K562 (cell line): ENCODE measurements at regions not wholly inside any gene's neighbourhood (a gene's known extent, or its start where the extent isn't known, plus 50 kb on each side); places are given as distances from the start of the nearest gene placed in this dataset.

Source experiments
- ATAC-seq: fragments of 200-7000 bp; cut with Tn5 transposase; 3 replicates; pipeline ENCODE4 v1.9.1; 2020; ENCODE audit warnings: moderate library complexity
- BruUV-seq: library from RNA; stranded (reverse); fragments of 400-500 nt; replicated peaks from 2 replicates; lab custom pipeline; 2021; lab: Mats Ljungman, UMichigan
- CTCF ChIA-PET: fragments of 300-600 bp; formaldehyde crosslinking; extraction: SDS; loops from one replicate; lab custom pipeline; 2021; ENCODE audit warnings: low intra/inter-chr PET ratio; lab: Yijun Ruan, JAX
- POLR2A ChIA-PET: fragments of 300-600, 350-650 bp; sonication (Branson Sonifier 250); formaldehyde crosslinking; extraction: SDS; loops from one replicate; lab custom pipeline; 2021; ENCODE audit warnings: antibody characterized with exemption, inconsistent platforms; lab: Yijun Ruan, JAX
- DNase-seq, 4 experiments: peaks; one replicate each; pipeline versions ENCODE4 v3.0.0 to v3.0.0-alpha.2; 2011 to 2018; ENCODE audit warnings: low spot score in 3 of 4, mixed read lengths in 3 of 4; ENCODE audit errors: extremely low read depth in 1 of 4
- FAIRE-seq: peaks from 2 replicates; lab custom pipeline; 2011; peaks lifted over from hg19 to GRCh38; lab: Jason Lieb, UNC
- H2AFZ ChIP-seq: 2 replicates; pipeline ENCODE4 v1.6.0; 2011; ENCODE audit warnings: low read depth, low read length, control low read depth, inconsistent platforms
- H3K27ac ChIP-seq: fragments of 200-600 bp; 3 replicates; pipeline ENCODE4 v1.8.0; 2011; ENCODE audit warnings: low read depth, mild to moderate bottlenecking, control low read depth, inconsistent platforms, low read length, moderate library complexity, mixed read lengths; ENCODE audit errors: extremely low read depth
- H3K27me3 ChIP-seq, 2 experiments: fragments of 300-600 bp in 1 of 2; 2 replicates in 1 of 2; 3 replicates in 1 of 2; pipeline versions ENCODE4 v1.6.0 to v1.8.0; 2011; ENCODE audit warnings: inconsistent platforms in 2 of 2, low read length in 2 of 2, mild to moderate bottlenecking in 1 of 2, mixed read lengths in 1 of 2, moderate library complexity in 1 of 2; ENCODE audit not compliant: control insufficient read depth in 2 of 2, insufficient read depth in 2 of 2
- H3K36me3 ChIP-seq: fragments of 300-600 bp; 3 replicates; pipeline ENCODE4 v1.8.0; 2011; ENCODE audit warnings: mild to moderate bottlenecking, low read length, inconsistent platforms; ENCODE audit not compliant: control insufficient read depth, insufficient read depth
- H3K4me1 ChIP-seq, 2 experiments: fragments of 200-600 bp in 1 of 2; replicated peaks in 1 of 2; 2 replicates in 1 of 2; 3 replicates in 1 of 2; pipeline versions ENCODE4 v1.5.1 to v1.8.0; 2011; ENCODE audit warnings: inconsistent platforms in 2 of 2, low read length in 2 of 2, mild to moderate bottlenecking in 1 of 2, mixed read lengths in 1 of 2, moderate library complexity in 1 of 2; ENCODE audit not compliant: control insufficient read depth in 2 of 2, insufficient read depth in 2 of 2
- H3K4me2 ChIP-seq: 2 replicates; pipeline ENCODE4 v1.6.1; 2011; ENCODE audit warnings: low read length, control low read depth, inconsistent platforms, mixed read lengths; ENCODE audit not compliant: insufficient read depth
- H3K4me3 ChIP-seq: fragments of 200-600 bp; sonication (generic), shearing (Covaris generic); 2 replicates; pipeline ENCODE4 v1.5.1; 2016; ENCODE audit warnings: control low read depth, inconsistent platforms
- H3K79me2 ChIP-seq: fragments of 200-600 bp; 3 replicates; pipeline ENCODE4 v1.8.0; 2011; ENCODE audit warnings: low read length, inconsistent platforms; ENCODE audit not compliant: control insufficient read depth, insufficient read depth
- H3K9ac ChIP-seq, 2 experiments: 2 replicates each; pipeline versions ENCODE4 v1.6.0 to v1.6.1; 2011; ENCODE audit warnings: low read depth in 2 of 2, low read length in 2 of 2, control low read depth in 1 of 2, inconsistent platforms in 1 of 2, mild to moderate bottlenecking in 1 of 2, mixed read lengths in 1 of 2; ENCODE audit not compliant: insufficient read depth in 1 of 2
- H3K9me1 ChIP-seq: one replicate; pipeline ENCODE4 v1.6.0; 2011; ENCODE audit warnings: inconsistent platforms, mild to moderate bottlenecking, low read length, moderate library complexity; ENCODE audit not compliant: control insufficient read depth, insufficient read depth
- H3K9me3 ChIP-seq: replicated peaks from 2 replicates; pipeline ENCODE4 v1.5.1; 2011; ENCODE audit warnings: low read depth, low read length, inconsistent platforms; ENCODE audit not compliant: control insufficient read depth, insufficient read depth
- H4K20me1 ChIP-seq: replicated peaks from 2 replicates; pipeline ENCODE4 v1.6.1; 2011; ENCODE audit warnings: low read length, inconsistent platforms, mixed read lengths; ENCODE audit not compliant: control insufficient read depth, insufficient read depth
- CEBPZ ChIP-seq: fragments of 150-350 bp; IDR thresholded peaks from 2 replicates; pipeline ENCODE4 v1.6.1; 2014; ENCODE audit warnings: low read depth, mild to moderate bottlenecking, low read length, borderline replicate concordance
- ESRRA ChIP-seq: fragments of 450-650 bp; IDR thresholded peaks from 2 replicates; pipeline ENCODE4 v1.6.1; 2014; ENCODE audit warnings: low read depth, mild to moderate bottlenecking, moderate library complexity, borderline replicate concordance
- MIER1 ChIP-seq: fragments of 450-650 bp; IDR thresholded peaks from 2 replicates; pipeline ENCODE4 v1.6.1; 2016; ENCODE audit warnings: antibody characterized with exemption, mild to moderate bottlenecking, low read depth
- SETDB1 ChIP-seq: IDR thresholded peaks from one replicate; pipeline ENCODE4 v1.6.1; 2012; ENCODE audit warnings: low read length, control low read depth, inconsistent platforms
- WGBS: fragments of 100-300 bp; shearing (Covaris generic); methylation state at CpG from one replicate; pipeline ENCODE4 v1.1.6; 2016; ENCODE audit warnings: low coverage, mixed read lengths; ENCODE audit not compliant: insufficient coverage; ENCODE audit errors: missing lambda C conversion rate; 5-methylcytosine and 5-hydroxymethylcytosine counted together
- in situ Hi-C: fragments of 300-500 bp; cut with MboI; formaldehyde crosslinking; loops from 4 replicates; pipeline ENCODE4 v1.15.0; 2018; ENCODE audit warnings: inconsistent platforms, mixed read lengths
- intact Hi-C: fragments of 100-400 bp; cut with micrococcal nuclease; formaldehyde crosslinking; loops from 2 replicates; pipeline ENCODE4 v1.14.2; 2022

- 2% methylated on average over 5 of the region's 5 CpGs for WGBS
Measured at GRCh38 chr9:107557236-107557990, 67.8 kb upstream of the KLF4 start.

More at GRCh38 chr9:107557236-107557990, 67.8 kb upstream of the KLF4 start:
- no peak overlapping the region for H3K4me3 ChIP-seq
- no peak for TF ChIP-seq ESRRA
- TF ChIP-seq CEBPZ, result no peak
- TF ChIP-seq MIER1, result no peak
- TF ChIP-seq SETDB1, result no peak
- no peaks in the 10 kb centered on the region for H3K36me3 ChIP-seq
- no peaks in the 10 kb centered on the region for H3K9me3 ChIP-seq
- no peak overlapping the region for H3K4me2 ChIP-seq
- FAIRE-seq (no peak), DNase-seq (no peak), ATAC-seq (no peak)
- H3K27ac ChIP-seq, result no peak overlapping the region
- BruUV-seq, result no TSS peak
- intact Hi-C loops, result no loop called here
- no peak overlapping the region for H3K9ac ChIP-seq
- H3K27me3 ChIP-seq, result peaks cover 4 to 5% of the 10 kb centered on the region in 2 experiments; a peak in 4 of 5 replicates
- no peaks in the 10 kb centered on the region for H4K20me1 ChIP-seq
- H2AFZ ChIP-seq, result no peak overlapping the region
- POLR2A ChIA-PET, result no interaction called here
- no peaks in the 10 kb centered on the region for H3K4me1 ChIP-seq
- in situ Hi-C loops, result no loop called here
- no peaks in the 10 kb centered on the region for H3K79me2 ChIP-seq
- no peaks in the 10 kb centered on the region for H3K9me1 ChIP-seq
- CTCF ChIA-PET, result no interaction called here
